ENCODE measurements at regions not wholly inside any gene's neighbourhood (a gene's known extent, or its start where the extent isn't known, plus 50 kb on each side); places are given as distances from the start of the nearest gene placed in this dataset.
"Not testable (repeated sequence)": the region's sequence is repeated elsewhere in the genome, so short reads cannot be mapped to it uniquely, and the experiment has no call there.

GRCh38 chr5:154642499-154643245, 112.5 kb upstream of the LARP1 start:
- Mint-ChIP-seq H3K4me1 (peaks cover 12 to 13% (median 13%) of the 10 kb centered on the region in 3 donors), H3K27me3 (peaks cover 23 to 24% of the 10 kb centered on the region in 2 donors), H3K9me3 (peaks cover 6 to 13% (median 13%) of the 10 kb centered on the region in 3 donors), H3K4me3 (no peak overlapping the region), H3K36me3 (peaks cover 7% of the 10 kb centered on the region), H3K27ac (no peak overlapping the region)
- Histone ChIP-seq H3K36me3 (ENCODE audit: control insufficient read depth in 2 of 2, extremely low read depth in 1 of 2, insufficient read depth in 1 of 2, low read length in 1 of 2) (no peaks in the 10 kb centered on the region), H3K4me3 (ENCODE audit: control insufficient read depth in 1 of 2, extremely low read depth in 1 of 2, low read length in 1 of 2) (no peak overlapping the region), H3K9me3 (no peaks in the 10 kb centered on the region), H3K27ac (ENCODE audit: low read length) (no peak overlapping the region), H3K4me1 (ENCODE audit: control insufficient read depth in 1 of 2, extremely low read depth in 1 of 2, insufficient read depth in 2 of 2, low read length in 2 of 2) (peaks cover 0 to 12% of the 10 kb centered on the region in 2 experiments), H3K27me3 (replicated peaks in 1 of 2; ENCODE audit: control insufficient read depth in 2 of 2, extremely low read depth in 1 of 2, insufficient read depth in 2 of 2, low read length in 1 of 2) (peaks cover 2 to 13% of the 10 kb centered on the region in 2 experiments)
- DNase-seq (peak in 1 of 35 experiments; percentile 20), ATAC-seq (replicated peaks in 1 of 4) (no peak)
- CTCF ChIA-PET = no interaction called here
- WGBS (ENCODE audit: insufficient coverage) = 95% methylated on average over 4 of the region's 12 CpGs
- POLR2A ChIA-PET = no interaction called here

- not testable (repeated sequence) for ATAC-seq (replicated peaks in 1 of 4); H3K27ac ChIP-seq (ENCODE audit: low read length); H3K9me3 ChIP-seq; H3K4me3 ChIP-seq (ENCODE audit: control insufficient read depth in 1 of 2, extremely low read depth in 1 of 2, low read length in 1 of 2); H3K4me3 Mint-ChIP-seq; H3K27me3 ChIP-seq (replicated peaks in 1 of 2; ENCODE audit: control insufficient read depth in 2 of 2, extremely low read depth in 1 of 2, insufficient read depth in 2 of 2, low read length in 1 of 2); H3K36me3 Mint-ChIP-seq; H3K4me1 Mint-ChIP-seq; H3K4me1 ChIP-seq (ENCODE audit: control insufficient read depth in 1 of 2, extremely low read depth in 1 of 2, insufficient read depth in 2 of 2, low read length in 2 of 2); H3K36me3 ChIP-seq (ENCODE audit: control insufficient read depth in 2 of 2, extremely low read depth in 1 of 2, insufficient read depth in 1 of 2, low read length in 1 of 2); H3K27ac Mint-ChIP-seq
- peaks cover 9 to 12% of the 10 kb centered on the region in 2 donors for H3K27me3 Mint-ChIP-seq
- 100% methylated on average over 1 of the region's 4 CpGs for WGBS (ENCODE audit: insufficient coverage)
- ChIA-PET POLR2A (interaction anchor here in 1 of 2 donors (0.7 kb wide), 1 partner anchor 560 kb away, joined by 3 read pairs; no protein-coding TSS in a partner anchor), CTCF (interaction anchor here (0.7 kb wide), 2 partner anchors 34 to 666 kb away, joined by 3 read pairs; no protein-coding TSS in a partner anchor)
- peaks cover 6 to 13% (median 13%) of the 10 kb centered on the region in 3 donors for H3K9me3 Mint-ChIP-seq
- DNase-seq = peak in 1 of 35 experiments; percentile 11
These were observed 114.9 kb upstream of the LARP1 start for GRCh38 chr5:154640213-154640831.

- H3K27ac Mint-ChIP-seq = not testable (repeated sequence)
These were observed 118.4 kb upstream of the LARP1 start for GRCh38 chr5:154636786-154637185.

GRCh38 chr5:154636271-154636670, 118.9 kb upstream of the LARP1 start:
- H3K36me3 ChIP-seq (ENCODE audit: control insufficient read depth in 2 of 2, extremely low read depth in 1 of 2, insufficient read depth in 1 of 2, low read length in 1 of 2); H3K27me3 ChIP-seq (replicated peaks in 1 of 2; ENCODE audit: control insufficient read depth in 2 of 2, extremely low read depth in 1 of 2, insufficient read depth in 2 of 2, low read length in 1 of 2); H3K27ac ChIP-seq (ENCODE audit: low read length); H3K4me3 ChIP-seq (ENCODE audit: control insufficient read depth in 1 of 2, extremely low read depth in 1 of 2, low read length in 1 of 2); H3K9me3 Mint-ChIP-seq; CTCF ChIA-PET; POLR2A ChIA-PET; DNase-seq; ATAC-seq (replicated peaks in 1 of 4); H3K4me3 Mint-ChIP-seq; H3K4me1 Mint-ChIP-seq; H3K4me1 ChIP-seq (ENCODE audit: control insufficient read depth in 1 of 2, extremely low read depth in 1 of 2, insufficient read depth in 2 of 2, low read length in 2 of 2); H3K27ac Mint-ChIP-seq; H3K9me3 ChIP-seq; H3K36me3 Mint-ChIP-seq; H3K27me3 Mint-ChIP-seq: not testable (repeated sequence)
- 87% methylated on average over 3 of the region's 12 CpGs for WGBS (ENCODE audit: insufficient coverage)

More at GRCh38 chr5:154636786-154637185, 118.4 kb upstream of the LARP1 start:
- H3K4me3 Mint-ChIP-seq; H3K9me3 Mint-ChIP-seq; POLR2A ChIA-PET; DNase-seq; ATAC-seq (replicated peaks in 1 of 4); H3K4me1 ChIP-seq (ENCODE audit: control insufficient read depth in 1 of 2, extremely low read depth in 1 of 2, insufficient read depth in 2 of 2, low read length in 2 of 2); H3K27me3 Mint-ChIP-seq; H3K4me1 Mint-ChIP-seq; H3K27ac ChIP-seq (ENCODE audit: low read length); H3K9me3 ChIP-seq; H3K4me3 ChIP-seq (ENCODE audit: control insufficient read depth in 1 of 2, extremely low read depth in 1 of 2, low read length in 1 of 2); H3K36me3 ChIP-seq (ENCODE audit: control insufficient read depth in 2 of 2, extremely low read depth in 1 of 2, insufficient read depth in 1 of 2, low read length in 1 of 2); H3K27me3 ChIP-seq (replicated peaks in 1 of 2; ENCODE audit: control insufficient read depth in 2 of 2, extremely low read depth in 1 of 2, insufficient read depth in 2 of 2, low read length in 1 of 2); H3K36me3 Mint-ChIP-seq: not testable (repeated sequence)
- CTCF ChIA-PET = interaction anchor here in 1 of 2 donors (0.6 kb wide), 1 partner anchor 13 kb away, joined by 3 read pairs; no protein-coding TSS in a partner anchor
- WGBS (ENCODE audit: insufficient coverage) = no CpG with 5 or more reads among the region's 7 CpGs

- H3K9me3 Mint-ChIP-seq; DNase-seq; H3K4me1 ChIP-seq (ENCODE audit: control insufficient read depth in 1 of 2, extremely low read depth in 1 of 2, insufficient read depth in 2 of 2, low read length in 2 of 2); H3K4me3 Mint-ChIP-seq; H3K27me3 ChIP-seq (replicated peaks in 1 of 2; ENCODE audit: control insufficient read depth in 2 of 2, extremely low read depth in 1 of 2, insufficient read depth in 2 of 2, low read length in 1 of 2); H3K27ac Mint-ChIP-seq; H3K36me3 Mint-ChIP-seq; POLR2A ChIA-PET; H3K4me3 ChIP-seq (ENCODE audit: control insufficient read depth in 1 of 2, extremely low read depth in 1 of 2, low read length in 1 of 2); H3K36me3 ChIP-seq (ENCODE audit: control insufficient read depth in 2 of 2, extremely low read depth in 1 of 2, insufficient read depth in 1 of 2, low read length in 1 of 2); H3K9me3 ChIP-seq; H3K27ac ChIP-seq (ENCODE audit: low read length); H3K27me3 Mint-ChIP-seq; H3K4me1 Mint-ChIP-seq; ATAC-seq (replicated peaks in 1 of 4): not testable (repeated sequence)
- WGBS (ENCODE audit: insufficient coverage) = no CpG with 5 or more reads among the region's 4 CpGs
- CTCF ChIA-PET = interaction anchor here in 1 of 2 donors (0.6 kb wide), 1 partner anchor 84 kb away, joined by 3 read pairs; no protein-coding TSS in a partner anchor
These were observed 121.4 kb upstream of the LARP1 start for GRCh38 chr5:154633744-154634143.

- no peaks in the 10 kb centered on the region for H3K4me1 Mint-ChIP-seq
- no peaks in the 10 kb centered on the region for H3K9me3 ChIP-seq
- H3K27me3 ChIP-seq (replicated peaks in 1 of 2; ENCODE audit: control insufficient read depth in 2 of 2, extremely low read depth in 1 of 2, insufficient read depth in 2 of 2, low read length in 1 of 2) = peaks cover 0 to 2% of the 10 kb centered on the region in 2 experiments
- H3K9me3 Mint-ChIP-seq = no peaks in the 10 kb centered on the region
- H3K4me3 ChIP-seq (ENCODE audit: control insufficient read depth in 1 of 2, extremely low read depth in 1 of 2, low read length in 1 of 2) = no peak overlapping the region
- CTCF ChIA-PET = no interaction called here
- H3K4me1 ChIP-seq (ENCODE audit: control insufficient read depth in 1 of 2, extremely low read depth in 1 of 2, insufficient read depth in 2 of 2, low read length in 2 of 2) = no peaks in the 10 kb centered on the region
- H3K27ac Mint-ChIP-seq = no peak overlapping the region
- DNase-seq (no peak), ATAC-seq (replicated peaks in 1 of 4) (no peak)
- POLR2A ChIA-PET = no interaction called here
- no peak overlapping the region for H3K4me3 Mint-ChIP-seq
- peaks cover 0 to 6% of the 10 kb centered on the region in 2 donors for H3K27me3 Mint-ChIP-seq
- H3K27ac ChIP-seq (ENCODE audit: low read length) = no peak overlapping the region
- no peaks in the 10 kb centered on the region for H3K36me3 Mint-ChIP-seq
- WGBS (ENCODE audit: insufficient coverage) = 94% methylated on average over 21 of the region's 22 CpGs
- H3K36me3 ChIP-seq (ENCODE audit: control insufficient read depth in 2 of 2, extremely low read depth in 1 of 2, insufficient read depth in 1 of 2, low read length in 1 of 2) = no peaks in the 10 kb centered on the region
These were observed 124.0 kb upstream of the LARP1 start for GRCh38 chr5:154631141-154631540.
